ENCODE measurements at regions not wholly inside any gene's neighbourhood (a gene's known extent, or its start where the extent isn't known, plus 50 kb on each side); places are given as distances from the start of the nearest gene placed in this dataset.

DNA sequence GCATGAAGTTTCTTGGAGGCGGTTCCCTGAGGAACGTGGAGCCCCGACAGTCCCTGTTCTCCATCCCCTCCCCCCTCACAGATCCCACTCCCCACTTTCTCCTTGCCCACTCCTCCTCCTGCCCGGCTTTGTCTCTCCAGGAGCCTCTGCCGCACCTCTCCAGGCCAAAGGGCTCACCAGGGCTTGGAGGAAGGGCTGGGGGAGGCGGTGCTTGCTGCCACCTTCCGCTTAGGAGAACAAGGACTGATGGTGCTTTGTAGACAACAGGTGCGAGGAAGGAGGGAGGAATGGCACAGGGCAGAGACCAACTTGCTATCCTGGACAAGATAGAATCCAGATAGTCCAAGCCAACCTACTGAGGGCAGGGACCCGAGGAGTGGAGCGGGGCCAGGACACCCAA lies 103.5 kb upstream of the SMAD3 start:
- no peak overlapping the region for H2BK15ac ChIP-seq (ENCODE audit: low read depth, low read length)
- H2AFZ ChIP-seq (ENCODE audit: low read length): no peak overlapping the region
- H4K5ac ChIP-seq (ENCODE audit: insufficient read length, low read depth, low read length): no peak overlapping the region
- H3K27me3 ChIP-seq (ENCODE audit: insufficient read depth, low read length): no peaks in the 10 kb centered on the region
- H4K91ac ChIP-seq (ENCODE audit: insufficient read length, low read depth, low read length): no peak overlapping the region
- no peak overlapping the region for H3K23ac ChIP-seq (ENCODE audit: insufficient read length, low read depth, low read length)
- H3K56ac ChIP-seq (ENCODE audit: insufficient read length, low read depth, low read length): no peak overlapping the region
- Mint-ChIP-seq H3K36me3 (ENCODE audit: insufficient read depth in 1 of 3, low read depth in 3 of 3) (no peaks in the 10 kb centered on the region), H3K27ac (no peak overlapping the region), H3K4me3 (no peak overlapping the region), H3K4me1 (peaks cover 13 to 20% of the 10 kb centered on the region in 2 experiments), H3K9me3 (no peaks in the 10 kb centered on the region), H3K27me3 (ENCODE audit: low read depth) (peaks cover 4% of the 10 kb centered on the region)
- H3K4me2 ChIP-seq (ENCODE audit: insufficient read depth, insufficient read length, low read length): no peak overlapping the region
- no CpG with 5 or more reads among the region's 10 CpGs for WGBS (ENCODE audit: extremely low coverage, insufficient read length, low lambda C conversion rate)
- H3K4me1 ChIP-seq (ENCODE audit: insufficient read depth, low read length): no peaks in the 10 kb centered on the region
- no peak overlapping the region for H3K27ac ChIP-seq (ENCODE audit: insufficient read length, low read depth, low read length)
- TF ChIP-seq, protein P1, sequence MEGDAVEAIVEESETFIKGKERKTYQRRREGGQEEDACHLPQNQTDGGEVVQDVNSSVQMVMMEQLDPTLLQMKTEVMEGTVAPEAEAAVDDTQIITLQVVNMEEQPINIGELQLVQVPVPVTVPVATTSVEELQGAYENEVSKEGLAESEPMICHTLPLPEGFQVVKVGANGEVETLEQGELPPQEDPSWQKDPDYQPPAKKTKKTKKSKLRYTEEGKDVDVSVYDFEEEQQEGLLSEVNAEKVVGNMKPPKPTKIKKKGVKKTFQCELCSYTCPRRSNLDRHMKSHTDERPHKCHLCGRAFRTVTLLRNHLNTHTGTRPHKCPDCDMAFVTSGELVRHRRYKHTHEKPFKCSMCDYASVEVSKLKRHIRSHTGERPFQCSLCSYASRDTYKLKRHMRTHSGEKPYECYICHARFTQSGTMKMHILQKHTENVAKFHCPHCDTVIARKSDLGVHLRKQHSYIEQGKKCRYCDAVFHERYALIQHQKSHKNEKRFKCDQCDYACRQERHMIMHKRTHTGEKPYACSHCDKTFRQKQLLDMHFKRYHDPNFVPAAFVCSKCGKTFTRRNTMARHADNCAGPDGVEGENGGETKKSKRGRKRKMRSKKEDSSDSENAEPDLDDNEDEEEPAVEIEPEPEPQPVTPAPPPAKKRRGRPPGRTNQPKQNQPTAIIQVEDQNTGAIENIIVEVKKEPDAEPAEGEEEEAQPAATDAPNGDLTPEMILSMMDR (conservative IDR thresholded peaks at IDR 0.05): no peak
- H3K79me2 ChIP-seq (ENCODE audit: insufficient read depth, low read length): no peaks in the 10 kb centered on the region
- H3K14ac ChIP-seq (ENCODE audit: insufficient read depth, low read length): no peak overlapping the region; the same call in 1 of the 2 replicates
- no peak overlapping the region for H2BK120ac ChIP-seq (ENCODE audit: low read depth, low read length, poor library complexity, severe bottlenecking)
- H3T11ph ChIP-seq (ENCODE audit: low read length): no peak overlapping the region
- no peak overlapping the region for H3K4ac ChIP-seq (ENCODE audit: low read depth, low read length)
- no peaks in the 10 kb centered on the region for H3K79me1 ChIP-seq (ENCODE audit: insufficient read depth, low read depth, low read length, poor library complexity, severe bottlenecking)
- no peak overlapping the region for H3K9ac ChIP-seq (ENCODE audit: extremely low read depth, insufficient read length, low read length)
- H2AK5ac ChIP-seq (ENCODE audit: insufficient read length, low read length): no peak overlapping the region
- H4K8ac ChIP-seq (replicated peaks; ENCODE audit: insufficient read length, low read depth, low read length): no peak overlapping the region
- no peaks in the 10 kb centered on the region for H3K9me3 ChIP-seq (ENCODE audit: control insufficient read depth, low read depth, low read length)
- DNase-seq: no peak
- H2BK5ac ChIP-seq (ENCODE audit: insufficient read length, low read length): no peak overlapping the region
- H2BK12ac ChIP-seq (ENCODE audit: insufficient read length, low read depth, low read length): no peak overlapping the region
- H4K20me1 ChIP-seq (ENCODE audit: control insufficient read depth, insufficient read depth, insufficient read length): no peaks in the 10 kb centered on the region
- H2BK20ac ChIP-seq (ENCODE audit: low read depth, low read length, poor library complexity, severe bottlenecking): no peak overlapping the region
- H3K23me2 ChIP-seq (ENCODE audit: insufficient read length, low read depth, low read length, poor library complexity, severe bottlenecking): no peaks in the 10 kb centered on the region
- no peak overlapping the region for H3K18ac ChIP-seq (ENCODE audit: insufficient read length, low read depth, low read length)

Measured in H9 (cell line).